ENCODE measurements at regions not wholly inside any gene's neighbourhood (a gene's known extent, or its start where the extent isn't known, plus 50 kb on each side); places are given as distances from the start of the nearest gene placed in this dataset.

DNA sequence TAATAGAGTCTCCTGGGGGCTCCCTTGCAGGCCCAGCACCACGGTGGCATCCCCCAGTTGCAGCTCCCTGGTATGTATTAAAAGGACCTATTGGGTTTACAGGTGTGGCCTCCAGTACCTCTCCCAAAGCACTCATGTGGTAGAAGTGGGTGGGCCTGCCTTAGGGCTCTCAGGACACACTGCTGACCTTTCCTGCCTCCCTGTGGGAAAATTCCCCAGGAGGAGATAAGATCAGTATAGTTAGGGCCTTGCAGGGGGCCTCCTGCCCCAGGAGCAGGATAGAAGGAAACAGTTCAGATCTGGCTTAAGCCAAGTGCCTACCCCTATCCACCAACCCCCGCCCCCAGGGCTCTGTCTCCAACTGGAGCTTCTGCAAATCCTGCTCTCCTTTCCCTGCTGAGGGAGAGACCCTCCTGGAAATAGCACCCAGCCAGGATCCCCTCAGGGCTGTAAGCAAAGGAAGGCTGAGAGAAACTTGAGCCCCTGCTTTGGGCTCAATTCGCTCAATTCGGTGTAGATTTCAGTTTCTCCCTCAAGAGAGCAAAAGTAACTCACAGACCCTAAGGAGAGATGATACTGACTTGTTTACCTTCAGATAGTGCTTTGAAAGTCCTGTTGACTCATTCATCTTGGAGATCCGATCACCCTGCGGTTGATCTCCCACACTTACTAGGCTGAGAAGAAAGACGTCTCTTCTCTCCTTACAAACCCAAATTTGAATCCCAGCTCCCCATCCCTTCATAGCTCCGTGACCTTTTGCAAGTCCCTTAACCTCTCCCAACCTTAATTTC, 130.6 kb downstream of the WDR11 start:
- Histone ChIP-seq H3K27me3 (ENCODE audit: insufficient read depth) (no peaks in the 10 kb centered on the region), H3K9me3 (no peaks in the 10 kb centered on the region), H3K79me2 (ENCODE audit: insufficient read depth) (no peaks in the 10 kb centered on the region), H4K20me1 (ENCODE audit: insufficient read depth) (no peaks in the 10 kb centered on the region), H2AFZ (ENCODE audit: low read depth) (no peak overlapping the region), H3K4me1 (ENCODE audit: control insufficient read depth in 1 of 2, insufficient read depth in 2 of 2, low read depth in 1 of 2, low read length in 1 of 2) (peaks cover 0 to 9% of the 10 kb centered on the region in 2 experiments; a peak in 1 of 4 replicates), H3F3A (replicated peaks; ENCODE audit: insufficient read depth) (no peaks in the 10 kb centered on the region), H3K9ac (no peak overlapping the region), H3K4me3 (ENCODE audit: low read depth in 2 of 2, low read length in 1 of 2) (no peak overlapping the region), H3K4me2 (no peak overlapping the region), H3K36me3 (replicated peaks in 1 of 2; ENCODE audit: control insufficient read depth in 1 of 2, insufficient read depth in 2 of 2, low read length in 1 of 2) (no peaks in the 10 kb centered on the region), H3K27ac (ENCODE audit: low read depth in 2 of 2, low read length in 1 of 2) (no peak overlapping the region), H3K9me2 (no peaks in the 10 kb centered on the region)
- TF ChIP-seq ELF1 (IDR thresholded peaks at IDR 0.05) (no peak), TCF12 (IDR thresholded peaks at IDR 0.05) (no peak), EP300 (IDR thresholded peaks at IDR 0.05; ENCODE audit: borderline replicate concordance in 1 of 2, low read depth in 1 of 2, low read length in 1 of 2) (no peak), GABPA (IDR thresholded peaks at IDR 0.05; ENCODE audit: low read depth) (no peak), USF1 (IDR thresholded peaks at IDR 0.05; ENCODE audit: borderline replicate concordance, low read depth) (no peak), JUND (IDR thresholded peaks at IDR 0.05) (no peak), RXRA (IDR thresholded peaks at IDR 0.05; ENCODE audit: borderline replicate concordance, low read depth) (no peak)
- 34% methylated on average over 8 of the region's 8 CpGs for WGBS (ENCODE audit: low lambda C conversion rate)
- ChIA-PET POLR2A (no interaction called here), CTCF (interaction anchor here (0.9 to 1.3 kb wide), 2 partner anchors 11 to 38 kb away, joined by 3 to 7 read pairs; no protein-coding TSS in a partner anchor)
- DNase-seq, result no peak

GRCh38 chr10:120982507-120982906, 131.3 kb downstream of the WDR11 start:
- no peaks in the 10 kb centered on the region for H3K9me2 ChIP-seq
- WGBS (ENCODE audit: low lambda C conversion rate), result 41% methylated on average over 3 of the region's 3 CpGs
- H3K27me3 ChIP-seq (ENCODE audit: insufficient read depth), result no peaks in the 10 kb centered on the region
- DNase-seq, result no peak
- H3F3A ChIP-seq (replicated peaks; ENCODE audit: insufficient read depth), result no peaks in the 10 kb centered on the region
- H2AFZ ChIP-seq (ENCODE audit: low read depth), result no peak overlapping the region
- H3K79me2 ChIP-seq (ENCODE audit: insufficient read depth), result no peaks in the 10 kb centered on the region
- ChIA-PET POLR2A (no interaction called here), CTCF (interaction anchor here (1.2 to 1.4 kb wide), 3 partner anchors 12 to 625 kb away, joined by 3 to 7 read pairs (median 4); no protein-coding TSS in a partner anchor)
- TF ChIP-seq REST (IDR thresholded peaks at IDR 0.05; ENCODE audit: low read depth, low read length), result no peak
- TF ChIP-seq, protein P1, sequence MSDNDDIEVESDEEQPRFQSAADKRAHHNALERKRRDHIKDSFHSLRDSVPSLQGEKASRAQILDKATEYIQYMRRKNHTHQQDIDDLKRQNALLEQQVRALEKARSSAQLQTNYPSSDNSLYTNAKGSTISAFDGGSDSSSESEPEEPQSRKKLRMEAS (IDR thresholded peaks at IDR 0.05; ENCODE audit: low read depth), result no peak
- TF ChIP-seq MEF2A (IDR thresholded peaks at IDR 0.05; ENCODE audit: borderline replicate concordance, low read depth), result no peak
- TF ChIP-seq FOXJ3 (CRISPR knock-in tag; IDR thresholded peaks at IDR 0.05), result no peak
- no peak for TF ChIP-seq RFX5 (IDR thresholded peaks at IDR 0.05; ENCODE audit: low read length)
- no peak for TF ChIP-seq NFIC (IDR thresholded peaks at IDR 0.05; ENCODE audit: borderline replicate concordance)
- no peak for TF ChIP-seq TCF12 (IDR thresholded peaks at IDR 0.05)
- no peak for TF ChIP-seq SMC3 (IDR thresholded peaks at IDR 0.05; ENCODE audit: low read depth, low read length)
- TF ChIP-seq YY1 (IDR thresholded peaks at IDR 0.05; ENCODE audit: low read depth), result no peak
- no peak for TF ChIP-seq TAF1 (IDR thresholded peaks at IDR 0.05; ENCODE audit: borderline replicate concordance, low read depth, low read length)
- no peak for TF ChIP-seq FOSL2 (IDR thresholded peaks at IDR 0.05; ENCODE audit: borderline replicate concordance, low read depth)
- no peak for TF ChIP-seq EZH2phosphoT487 (IDR thresholded peaks at IDR 0.05; ENCODE audit: borderline replicate concordance, low read depth)
- no peak for TF ChIP-seq RAD21 (IDR thresholded peaks at IDR 0.05; ENCODE audit: low read length)
- TF ChIP-seq GATA2 (CRISPR knock-in tag; IDR thresholded peaks at IDR 0.05), result no peak
- no peak for TF ChIP-seq GABPA (IDR thresholded peaks at IDR 0.05; ENCODE audit: low read depth)
- H3K4me3 ChIP-seq (ENCODE audit: low read depth in 2 of 2, low read length in 1 of 2), result no peak overlapping the region
- no peak overlapping the region for H3K9ac ChIP-seq
- no peaks in the 10 kb centered on the region for H3K36me3 ChIP-seq (replicated peaks in 1 of 2; ENCODE audit: control insufficient read depth in 1 of 2, insufficient read depth in 2 of 2, low read length in 1 of 2)
- no peaks in the 10 kb centered on the region for H4K20me1 ChIP-seq (ENCODE audit: insufficient read depth)
- no peak overlapping the region for H3K4me2 ChIP-seq
- no peak overlapping the region for H3K27ac ChIP-seq (ENCODE audit: low read depth in 2 of 2, low read length in 1 of 2)
- no peaks in the 10 kb centered on the region for H3K9me3 ChIP-seq
- H3K4me1 ChIP-seq (ENCODE audit: control insufficient read depth in 1 of 2, insufficient read depth in 2 of 2, low read depth in 1 of 2, low read length in 1 of 2), result peaks cover 0 to 9% of the 10 kb centered on the region in 2 experiments; a peak in 1 of 4 replicates

Measured in SK-N-SH (cell line).